Uterus (tissue), 3 donors: ENCODE measurements at regions not wholly inside any gene's neighbourhood (a gene's known extent, or its start where the extent isn't known, plus 50 kb on each side); places are given as distances from the start of the nearest gene placed in this dataset.

Experiments used
- DNase-seq, 2 donors: peaks; one replicate each; pipeline ENCODE4 v3.0.0-alpha.2; 2019 to 2020
- H3K27ac ChIP-seq, 2 donors: fragments of 200-600 bp; sonication (generic); 1 replicate in 1 of 2; 2 replicates in 1 of 2; pipeline ENCODE4 v1.5.1; 2016 to 2018
- H3K27me3 ChIP-seq, 2 donors: fragments of 200-600 bp; sonication (generic); one replicate each; pipeline ENCODE4 v1.5.1; 2018 to 2019; ENCODE audit warnings: control low read depth in 1 of 2
- H3K36me3 ChIP-seq, 2 donors: fragments of 200-600 bp; sonication (generic); one replicate each; pipeline ENCODE4 v1.5.1; 2019; ENCODE audit warnings: control low read depth in 1 of 2
- H3K4me1 ChIP-seq, 2 donors: fragments of 200-600 bp; sonication (generic); one replicate each; pipeline ENCODE4 v1.5.1; 2018 to 2019; ENCODE audit warnings: control low read depth in 1 of 2
- H3K4me3 ChIP-seq, 2 donors: fragments of 200-600 bp; sonication (generic); 1 replicate in 1 of 2; 2 replicates in 1 of 2; pipeline ENCODE4 v1.5.1; 2018 to 2019; ENCODE audit warnings: mild to moderate bottlenecking in 1 of 2
- H3K9me3 ChIP-seq, 2 donors: fragments of 200-600 bp; sonication (generic); one replicate each; pipeline ENCODE4 v1.5.1; 2019; ENCODE audit warnings: control low read depth in 1 of 2
- POLR2A ChIP-seq, 2 donors: fragments of 450-650 bp; IDR thresholded peaks; one replicate each; pipeline ENCODE4 v1.6.1; 2016; ENCODE audit warnings: antibody characterized with exemption in 2 of 2, mild to moderate bottlenecking in 1 of 2, moderate library complexity in 1 of 2
- intact Hi-C: fragments of 100-400 bp; cut with DNase I; formaldehyde crosslinking; loops from one replicate; pipeline ENCODE4 v1.15.1; 2023; ENCODE audit warnings: low total_unique reads
- TF ChIP-seq, protein P1 (sequence below), 4 experiments: fragments of 200-600 bp in 2 of 4; fragments of 450-650 bp in 2 of 4; sonication (generic) in 2 of 4; IDR thresholded peaks; one replicate each; pipeline ENCODE4 v1.5.1; 2016 to 2019; ENCODE audit warnings: antibody characterized with exemption in 4 of 4, mild to moderate bottlenecking in 2 of 4, moderate library complexity in 1 of 4
- donor health status: DM: yes; HTN: yes; CAD: no.

- Histone ChIP-seq H3K4me3 (no peak overlapping the region), H3K9me3 (no peaks in the 10 kb centered on the region), H3K36me3 (no peaks in the 10 kb centered on the region), H3K4me1 (no peaks in the 10 kb centered on the region), H3K27ac (no peak overlapping the region), H3K27me3 (no peaks in the 10 kb centered on the region)
- TF ChIP-seq, protein P1, sequence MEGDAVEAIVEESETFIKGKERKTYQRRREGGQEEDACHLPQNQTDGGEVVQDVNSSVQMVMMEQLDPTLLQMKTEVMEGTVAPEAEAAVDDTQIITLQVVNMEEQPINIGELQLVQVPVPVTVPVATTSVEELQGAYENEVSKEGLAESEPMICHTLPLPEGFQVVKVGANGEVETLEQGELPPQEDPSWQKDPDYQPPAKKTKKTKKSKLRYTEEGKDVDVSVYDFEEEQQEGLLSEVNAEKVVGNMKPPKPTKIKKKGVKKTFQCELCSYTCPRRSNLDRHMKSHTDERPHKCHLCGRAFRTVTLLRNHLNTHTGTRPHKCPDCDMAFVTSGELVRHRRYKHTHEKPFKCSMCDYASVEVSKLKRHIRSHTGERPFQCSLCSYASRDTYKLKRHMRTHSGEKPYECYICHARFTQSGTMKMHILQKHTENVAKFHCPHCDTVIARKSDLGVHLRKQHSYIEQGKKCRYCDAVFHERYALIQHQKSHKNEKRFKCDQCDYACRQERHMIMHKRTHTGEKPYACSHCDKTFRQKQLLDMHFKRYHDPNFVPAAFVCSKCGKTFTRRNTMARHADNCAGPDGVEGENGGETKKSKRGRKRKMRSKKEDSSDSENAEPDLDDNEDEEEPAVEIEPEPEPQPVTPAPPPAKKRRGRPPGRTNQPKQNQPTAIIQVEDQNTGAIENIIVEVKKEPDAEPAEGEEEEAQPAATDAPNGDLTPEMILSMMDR (IDR thresholded peaks at IDR 0.05): peak in 2 of 4 experiments; percentile 15 to 20
- TF ChIP-seq POLR2A (IDR thresholded peaks at IDR 0.05): no peak
- no peak for DNase-seq
- intact Hi-C loops: no loop called here
These were observed 56.3 kb upstream of the KCNN2 start for GRCh38 chr5:114305402-114306207.

GRCh38 chr5:114308017-114308416, 53.9 kb upstream of the KCNN2 start:
- Histone ChIP-seq H3K4me3 (no peak overlapping the region), H3K4me1 (no peaks in the 10 kb centered on the region), H3K36me3 (no peaks in the 10 kb centered on the region), H3K27me3 (no peaks in the 10 kb centered on the region), H3K9me3 (no peaks in the 10 kb centered on the region), H3K27ac (no peak overlapping the region)
- DNase-seq: no peak
- intact Hi-C loops: no loop called here
- TF ChIP-seq, protein P1 (IDR thresholded peaks at IDR 0.05): no peak
- no peak for TF ChIP-seq POLR2A (IDR thresholded peaks at IDR 0.05)

GRCh38 chr5:114308508-114308907, 53.4 kb upstream of the KCNN2 start:
- TF ChIP-seq, protein P1 (IDR thresholded peaks at IDR 0.05): no peak
- TF ChIP-seq POLR2A (IDR thresholded peaks at IDR 0.05): no peak
- H3K4me3 ChIP-seq: no peak overlapping the region
- intact Hi-C loops: no loop called here
- no peaks in the 10 kb centered on the region for H3K27me3 ChIP-seq
- DNase-seq: no peak
- no peaks in the 10 kb centered on the region for H3K4me1 ChIP-seq
- H3K36me3 ChIP-seq: no peaks in the 10 kb centered on the region
- no peak overlapping the region for H3K27ac ChIP-seq
- no peaks in the 10 kb centered on the region for H3K9me3 ChIP-seq

- no peak for TF ChIP-seq POLR2A (IDR thresholded peaks at IDR 0.05)
- TF ChIP-seq, protein P1 (IDR thresholded peaks at IDR 0.05): no peak
- Histone ChIP-seq H3K4me3 (no peak overlapping the region), H3K27ac (no peak overlapping the region), H3K4me1 (no peaks in the 10 kb centered on the region), H3K27me3 (no peaks in the 10 kb centered on the region), H3K36me3 (no peaks in the 10 kb centered on the region), H3K9me3 (no peaks in the 10 kb centered on the region)
- intact Hi-C loops: no loop called here
- DNase-seq: no peak
These were observed 51.2 kb upstream of the KCNN2 start for GRCh38 chr5:114310666-114311065.

GRCh38 chr5:114311281-114311680, 50.6 kb upstream of the KCNN2 start:
- H3K9me3 ChIP-seq: no peaks in the 10 kb centered on the region
- DNase-seq: no peak
- no peak overlapping the region for H3K4me3 ChIP-seq
- no peak overlapping the region for H3K27ac ChIP-seq
- H3K4me1 ChIP-seq: no peaks in the 10 kb centered on the region
- intact Hi-C loops: no loop called here
- H3K36me3 ChIP-seq: no peaks in the 10 kb centered on the region
- H3K27me3 ChIP-seq: no peaks in the 10 kb centered on the region
- TF ChIP-seq POLR2A (IDR thresholded peaks at IDR 0.05): no peak
- TF ChIP-seq, protein P1 (IDR thresholded peaks at IDR 0.05): no peak
